GM11168 (cell line): ENCODE measurements at regions not wholly inside any gene's neighbourhood (a gene's known extent, or its start where the extent isn't known, plus 50 kb on each side); places are given as distances from the start of the nearest gene placed in this dataset.

ENCODE experiments used
- in situ Hi-C: fragments of 300-500 bp; cut with MboI; formaldehyde crosslinking; loops from one replicate; pipeline ENCODE4 v1.12.0; 2022; ENCODE audit warnings: low sequenced_read_pairs; ENCODE audit not compliant: unreplicated experiment

DNA sequence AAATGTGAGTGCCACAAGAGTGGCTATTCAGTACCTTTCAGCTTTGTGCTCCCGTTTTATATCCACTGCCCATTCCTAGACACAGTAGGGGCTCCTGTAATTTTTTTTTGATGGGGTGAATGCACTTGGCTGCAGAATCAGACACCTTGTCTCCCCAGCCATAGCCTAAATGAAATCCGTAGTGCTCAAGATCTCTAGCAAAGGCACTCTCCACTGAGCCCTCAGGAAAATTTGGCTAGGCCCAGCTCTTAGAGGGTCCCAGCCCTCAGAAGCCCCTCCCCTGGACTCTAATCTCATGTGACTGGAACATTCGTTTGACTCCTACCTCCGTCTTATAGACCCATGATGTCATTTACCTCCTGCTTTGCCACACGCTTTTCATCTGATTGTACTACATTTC, 323.9 kb downstream of the SMAD2 start:
- in situ Hi-C loops, result no loop called here

DNA sequence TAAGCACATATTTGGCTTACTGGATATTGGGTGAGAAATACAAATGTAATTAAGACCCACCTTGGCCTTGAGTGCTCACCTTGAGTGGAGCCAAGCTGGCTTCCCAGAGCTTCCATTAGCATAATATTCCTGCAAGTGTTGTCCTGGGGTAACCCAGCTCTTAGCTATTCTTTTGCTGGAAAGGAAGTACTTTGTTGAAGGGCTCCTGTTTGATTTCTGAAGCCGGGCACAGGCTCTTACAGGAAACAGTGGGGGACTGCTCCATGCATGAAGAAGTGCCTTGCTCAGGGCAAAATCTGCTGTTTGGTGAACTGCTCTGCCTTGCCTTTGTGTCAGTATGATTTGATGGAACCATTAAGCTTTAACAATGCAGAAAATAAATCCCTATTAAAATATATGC, 325.4 kb downstream of the SMAD2 start:
- in situ Hi-C loops, result no loop called here

DNA sequence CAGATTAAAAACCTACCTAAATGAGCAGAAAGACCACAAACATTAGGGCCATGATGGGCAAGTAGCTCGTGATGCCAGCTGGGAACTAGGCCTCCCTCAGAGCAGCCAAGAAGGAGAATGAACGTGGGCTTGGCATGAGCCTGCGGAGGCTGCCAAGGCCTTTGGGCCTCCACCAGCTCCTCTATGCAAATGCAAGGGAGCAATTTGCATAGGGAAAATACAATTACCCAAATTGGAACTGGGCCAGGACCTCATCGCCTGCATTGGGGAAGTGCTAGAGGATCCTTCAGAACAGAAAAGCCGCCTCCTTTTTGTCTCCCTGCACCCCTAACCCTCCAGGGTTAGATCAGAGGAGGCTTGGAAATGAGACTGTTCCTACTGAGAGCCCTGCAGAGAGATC, 326.4 kb downstream of the SMAD2 start:
- in situ Hi-C loops, result no loop called here

DNA sequence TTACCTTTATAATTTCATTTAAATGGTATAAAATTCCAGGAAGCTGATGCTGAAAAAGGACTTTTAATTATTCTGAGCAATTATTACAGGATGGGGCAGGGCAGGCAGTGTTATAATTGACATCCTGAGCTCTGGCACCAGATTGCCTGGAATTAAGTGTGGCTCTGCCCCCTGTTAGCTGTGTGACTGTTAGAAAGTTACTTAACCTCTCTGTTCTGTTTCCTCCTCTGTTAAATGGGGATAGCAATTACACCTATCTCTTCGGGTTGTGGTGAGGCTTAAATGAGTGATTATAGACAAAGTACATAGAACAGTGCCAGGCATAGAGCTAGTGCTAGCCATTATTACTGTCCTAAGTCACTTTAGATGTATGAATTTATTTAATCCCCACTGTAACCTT, 327.3 kb downstream of the SMAD2 start:
- in situ Hi-C loops, result no loop called here

DNA sequence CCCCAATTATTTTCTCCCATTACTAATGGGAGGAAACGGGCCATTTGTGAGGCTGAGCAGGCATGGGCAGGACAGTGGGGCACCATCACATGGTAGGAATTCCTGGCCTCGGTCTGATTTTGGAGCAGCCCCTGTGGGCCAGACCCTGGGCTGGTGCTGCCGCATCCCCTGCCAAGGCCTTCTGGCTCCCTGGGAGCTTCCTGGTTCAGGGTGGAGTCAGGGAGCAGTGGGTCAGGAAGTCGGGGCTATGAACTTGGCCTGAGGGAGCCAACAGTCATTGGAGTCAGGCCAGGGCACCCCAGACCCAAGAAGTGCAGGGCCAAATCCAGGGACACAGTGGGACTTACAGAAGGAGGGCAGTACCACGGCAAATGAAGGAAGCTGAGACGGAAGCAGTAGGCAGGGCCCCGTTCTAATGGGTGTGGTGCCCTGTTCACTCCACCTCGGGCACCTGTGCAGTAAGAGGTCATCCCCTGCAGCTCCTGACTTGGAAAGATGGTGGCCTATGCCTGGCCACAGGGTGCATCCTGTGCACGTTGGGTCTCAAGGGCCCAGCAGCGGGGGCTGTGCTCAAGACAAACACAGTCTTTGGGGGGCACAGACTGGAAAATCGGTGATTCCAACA, 328.1 kb downstream of the SMAD2 start:
- in situ Hi-C loops, result no loop called here

DNA sequence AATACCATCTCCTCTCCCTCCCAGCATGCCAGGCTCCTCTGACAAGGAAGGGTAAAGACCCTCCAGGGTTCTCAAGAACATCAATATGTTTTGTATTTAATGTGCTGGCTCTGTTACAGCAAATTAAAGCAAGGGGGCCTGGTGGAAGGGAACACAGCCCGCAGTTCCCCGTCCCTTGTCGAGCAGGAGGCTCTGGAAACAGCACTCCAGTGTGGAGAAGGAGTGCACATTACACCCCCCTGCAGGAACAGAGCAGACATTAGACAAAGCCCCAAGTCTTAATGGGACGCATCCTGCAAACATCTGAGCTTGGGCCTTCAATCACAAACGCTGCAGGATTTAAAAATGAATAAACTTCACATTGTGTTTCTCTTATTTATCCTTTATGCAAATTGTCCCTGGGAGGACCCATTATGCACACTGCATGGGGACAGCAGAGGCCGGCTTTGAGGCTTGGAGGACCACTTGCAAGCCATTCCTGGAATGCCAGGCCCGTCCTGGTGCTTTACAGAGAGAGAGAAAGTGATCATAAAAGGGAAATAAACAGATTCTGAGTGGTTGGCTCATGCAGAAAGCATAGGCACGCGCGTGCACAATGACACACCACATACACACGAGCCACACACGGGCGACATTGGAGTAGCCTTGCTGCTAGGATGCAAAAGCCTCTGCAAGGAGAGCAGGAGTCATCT, 328.7 kb downstream of the SMAD2 start:
- in situ Hi-C loops, result no loop called here

DNA sequence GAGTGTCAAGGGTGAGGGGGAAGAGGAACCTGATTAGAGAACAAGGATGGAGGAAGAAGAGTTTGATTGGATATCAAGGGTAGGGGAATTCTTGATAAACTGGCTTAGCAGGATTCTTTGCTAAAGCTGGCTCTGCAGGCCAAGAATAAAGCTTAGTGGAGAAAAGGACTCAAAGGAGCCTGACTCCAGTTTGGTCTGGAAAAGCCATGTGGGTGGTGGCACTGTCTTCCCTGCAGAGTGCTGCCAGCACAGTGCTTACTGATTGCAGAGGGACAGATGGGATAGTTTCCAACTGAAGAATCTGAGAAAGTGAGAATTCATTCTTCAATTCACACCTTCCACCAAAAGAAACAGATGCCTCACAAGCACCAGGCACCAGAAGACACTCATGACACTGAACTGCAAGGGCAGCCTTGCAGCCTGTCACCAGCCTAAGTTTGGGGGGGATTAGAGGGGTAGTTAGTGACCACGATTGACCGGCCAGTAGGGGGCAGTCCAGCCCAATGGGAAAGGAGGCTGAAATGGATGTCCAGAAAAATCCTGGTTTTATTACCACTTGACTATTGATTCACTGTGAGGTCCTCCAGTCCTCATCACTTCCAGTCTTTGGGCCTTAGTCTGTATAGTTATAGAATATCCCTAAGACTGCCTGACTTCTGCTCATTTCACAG, 334.5 kb downstream of the SMAD2 start:
- in situ Hi-C loops, result loop anchor here (5.0 kb wide), 1 partner anchor 151 kb away; no protein-coding TSS in a partner anchor

DNA sequence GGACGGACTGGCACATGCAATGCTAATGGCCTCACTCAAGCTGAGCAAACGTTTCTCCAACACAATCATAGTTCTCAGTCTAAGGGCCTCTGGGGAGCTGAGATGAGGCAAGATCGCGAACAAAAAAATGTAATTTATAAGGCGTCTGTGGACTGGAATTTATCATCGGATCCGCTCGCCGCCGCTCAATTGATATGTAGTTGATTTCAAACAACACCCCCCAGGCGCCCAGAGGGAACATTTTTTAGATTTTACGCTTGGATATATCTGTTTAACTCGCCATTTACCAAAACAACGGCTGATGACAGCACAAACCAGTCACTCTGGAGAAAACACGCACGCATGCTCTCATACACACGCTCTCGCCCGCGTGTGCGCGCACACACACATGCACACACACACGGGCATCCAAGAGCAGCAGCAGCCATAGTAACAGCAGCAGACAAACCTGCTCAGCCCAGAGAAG, 335.8 kb downstream of the SMAD2 start:
- in situ Hi-C loops, result loop anchor here (5.0 kb wide), 1 partner anchor 153 kb away; no protein-coding TSS in a partner anchor

DNA sequence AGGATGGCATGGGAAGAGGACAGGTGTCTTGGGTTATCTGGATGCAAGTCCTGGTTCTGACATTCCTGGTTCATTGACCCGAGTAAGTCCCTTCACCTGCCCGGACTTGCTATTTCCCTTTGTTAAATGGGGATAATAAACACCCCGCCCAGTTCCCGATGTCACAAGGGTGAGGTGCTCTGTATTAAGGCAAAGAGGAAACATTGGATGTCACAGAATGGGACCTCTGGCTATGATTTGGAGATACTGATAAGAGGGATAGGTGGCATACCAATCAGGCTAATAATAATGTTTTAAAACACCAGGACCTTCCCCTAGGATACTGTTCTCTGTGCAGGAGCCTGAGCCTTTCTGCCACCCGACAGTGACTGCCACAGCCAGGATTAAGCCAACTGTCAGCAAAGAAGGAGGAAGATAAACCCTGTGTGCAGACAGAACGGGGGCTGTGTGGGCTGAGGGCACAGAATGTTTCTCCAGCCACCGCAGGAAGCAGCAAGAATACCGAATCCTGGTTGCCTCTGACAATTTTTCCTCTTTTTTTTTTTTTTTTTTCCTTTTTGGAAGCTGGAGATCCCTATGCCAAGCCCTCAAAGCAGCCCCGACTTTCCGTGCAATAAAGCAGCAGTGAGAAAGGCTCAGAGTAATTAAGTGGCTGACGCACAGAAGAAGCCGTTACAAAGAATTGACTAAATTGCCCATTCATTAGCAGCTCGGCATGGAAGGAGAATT, 336.6 kb downstream of the SMAD2 start:
- in situ Hi-C loops, result no loop called here

DNA sequence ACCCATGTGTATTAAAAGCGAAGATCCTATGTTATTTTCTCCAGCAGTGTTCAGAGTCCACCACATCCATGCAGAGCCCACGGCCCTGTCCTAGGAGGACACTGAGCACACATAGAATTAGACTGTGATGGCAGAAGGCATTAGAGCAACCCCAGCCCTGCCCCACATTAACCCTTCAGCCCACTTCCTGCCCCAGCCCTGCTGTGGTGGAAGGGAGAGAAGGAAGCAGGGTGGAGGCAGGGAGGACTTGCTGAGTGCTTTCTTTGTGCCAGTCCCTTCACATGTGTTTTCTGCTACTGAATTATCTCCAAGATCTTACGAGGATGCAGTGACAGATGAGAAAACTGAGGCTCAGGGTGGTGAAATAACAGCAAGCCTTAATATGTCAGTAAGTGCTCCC, 339.0 kb downstream of the SMAD2 start:
- in situ Hi-C loops, result no loop called here

DNA sequence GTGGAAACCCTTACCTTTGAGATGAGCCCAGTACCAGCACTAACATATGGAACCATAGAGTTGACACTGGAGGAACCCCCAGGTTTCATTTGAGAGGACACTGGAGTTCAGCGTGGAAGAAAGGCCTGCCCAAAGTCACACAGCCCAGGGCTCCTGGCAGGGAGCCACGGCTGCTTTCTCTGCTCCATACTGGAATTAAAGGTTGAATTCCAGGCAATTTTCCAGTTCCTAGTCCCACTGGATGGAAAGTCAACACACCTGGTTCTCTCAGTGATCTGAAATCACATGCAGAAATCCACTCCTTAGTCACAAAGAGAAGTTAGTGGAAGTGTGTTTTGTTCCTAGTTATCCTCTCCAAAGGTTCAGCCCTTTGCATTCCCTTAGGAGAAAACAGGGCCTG, 336.1 kb upstream of the SKOR2 start:
- in situ Hi-C loops, result no loop called here

DNA sequence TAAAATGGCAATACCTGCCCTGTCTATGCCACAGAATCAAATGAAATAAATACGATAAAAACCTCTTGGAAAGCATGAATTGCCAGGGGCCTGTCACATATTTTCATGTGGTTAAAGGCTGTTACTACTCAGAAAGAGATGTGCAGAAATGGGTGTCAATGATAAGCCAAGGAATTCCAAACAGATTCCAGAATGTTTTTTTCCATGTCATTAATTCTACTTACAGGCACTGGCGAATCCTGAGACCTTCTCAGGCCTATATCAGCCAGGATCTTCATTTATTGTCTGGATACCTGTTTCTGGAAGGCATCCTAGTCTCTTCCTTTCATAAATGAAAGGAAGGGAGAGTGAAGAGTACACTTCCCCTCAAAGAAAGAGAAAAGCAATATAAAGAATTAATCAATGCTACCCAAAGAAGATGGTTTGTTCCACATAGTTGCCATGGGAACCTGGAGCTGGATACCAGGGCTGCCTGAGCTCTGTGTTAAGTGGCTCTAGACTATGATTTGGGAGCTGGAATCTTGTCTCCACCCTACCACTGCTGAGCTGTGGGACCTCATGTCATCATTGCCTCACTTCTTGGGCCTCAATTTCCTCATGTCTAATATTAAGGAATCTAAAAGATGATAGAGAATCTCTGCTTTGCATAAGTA, 335.1 kb upstream of the SKOR2 start:
- in situ Hi-C loops, result no loop called here

DNA sequence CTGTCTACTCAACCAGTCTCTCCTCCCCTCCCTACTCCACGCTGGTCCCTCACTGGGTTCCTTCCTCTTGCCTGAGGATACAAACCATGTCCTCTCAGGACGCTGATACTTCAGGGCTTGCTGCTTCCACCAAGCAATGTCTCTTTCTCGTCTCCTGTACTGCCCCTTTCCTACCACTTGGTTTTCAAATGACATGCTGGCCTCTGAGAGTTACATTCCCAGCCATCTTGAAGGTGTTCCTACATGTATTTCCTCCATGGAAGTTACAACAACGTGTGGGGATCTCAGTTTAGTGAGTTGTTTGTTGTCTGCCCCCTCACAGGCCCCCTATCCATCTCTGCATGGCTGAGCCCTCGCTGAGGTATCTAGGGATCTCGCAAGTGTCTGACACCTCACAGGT, 334.5 kb upstream of the SKOR2 start:
- in situ Hi-C loops, result no loop called here

DNA sequence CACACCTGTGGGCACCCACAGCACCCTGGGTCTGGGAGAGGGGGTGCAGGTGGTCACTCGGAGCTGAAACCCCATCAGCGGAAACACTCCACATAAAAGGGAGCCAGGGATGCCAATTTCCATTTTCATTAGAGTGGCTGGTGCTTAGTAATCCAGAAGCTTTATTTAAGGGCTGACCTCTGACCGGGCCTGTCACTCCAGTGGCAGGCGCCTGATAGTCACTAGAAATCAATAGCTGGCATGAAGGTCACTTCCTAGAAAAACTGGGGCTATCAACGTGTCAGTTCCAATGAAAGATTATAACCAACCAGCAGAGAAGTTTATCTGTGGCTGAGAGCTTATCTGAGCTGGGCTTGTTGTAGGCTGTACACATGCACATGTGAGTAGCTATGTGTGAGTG, 333.7 kb upstream of the SKOR2 start:
- in situ Hi-C loops, result no loop called here

DNA sequence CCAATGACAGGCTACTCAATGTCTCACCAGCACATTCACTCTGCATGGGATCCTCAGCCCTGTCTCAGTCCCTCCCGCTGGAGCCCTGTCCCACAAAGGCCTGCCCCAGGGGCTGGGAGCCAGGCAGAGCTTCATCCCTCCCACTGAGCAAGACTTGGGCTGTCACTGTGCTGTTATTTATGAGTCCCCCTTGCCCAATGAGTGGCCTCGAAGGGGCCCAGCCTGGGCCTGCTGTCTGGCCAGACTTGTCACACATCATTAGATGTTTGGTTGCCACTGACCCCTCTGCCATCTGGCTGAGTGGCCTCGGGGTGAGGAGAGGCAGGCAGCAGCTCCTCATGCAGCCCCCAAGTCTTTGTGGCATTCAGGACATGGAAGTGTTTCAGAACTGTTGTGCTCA, 330.6 kb upstream of the SKOR2 start:
- in situ Hi-C loops, result no loop called here

DNA sequence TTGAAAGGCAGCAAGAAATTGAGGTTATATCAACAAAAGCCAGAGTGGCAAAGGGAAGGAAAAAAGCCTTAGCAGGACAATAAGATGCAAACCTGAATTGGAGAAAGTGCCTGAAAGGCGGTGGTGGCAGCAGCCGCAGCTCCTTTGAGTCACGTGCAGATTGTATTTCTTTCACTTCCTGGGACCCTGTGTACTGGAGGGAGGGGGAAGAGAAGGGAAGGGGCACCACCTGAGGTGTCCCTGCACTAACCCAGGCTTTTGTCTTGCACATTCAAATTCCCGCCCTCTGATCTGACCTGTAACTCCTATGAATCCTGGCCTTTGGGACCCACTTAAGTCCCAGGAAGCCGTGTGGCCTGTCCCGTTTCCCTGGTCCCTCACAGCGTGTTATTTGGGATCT, 326.1 kb upstream of the SKOR2 start:
- in situ Hi-C loops, result no loop called here

DNA sequence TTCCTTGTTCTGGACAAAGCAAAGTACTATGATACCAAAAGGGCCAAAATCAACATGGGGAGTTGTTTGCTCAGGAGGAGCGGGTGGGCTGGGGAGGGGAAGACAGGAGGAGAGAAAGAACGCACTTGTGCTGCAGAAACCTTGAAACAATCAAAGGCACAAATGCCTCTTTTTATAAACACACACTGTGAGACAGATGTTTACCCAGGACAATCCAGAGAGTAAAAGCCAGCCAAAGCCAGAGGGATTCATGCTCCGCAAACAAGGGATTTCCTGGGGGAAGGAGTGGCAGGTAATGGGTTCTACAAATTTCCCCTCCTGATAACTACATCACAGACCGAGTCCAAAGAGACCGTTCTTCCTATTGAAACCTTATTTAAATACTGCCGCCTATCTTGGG, 323.5 kb upstream of the SKOR2 start:
- in situ Hi-C loops, result no loop called here

DNA sequence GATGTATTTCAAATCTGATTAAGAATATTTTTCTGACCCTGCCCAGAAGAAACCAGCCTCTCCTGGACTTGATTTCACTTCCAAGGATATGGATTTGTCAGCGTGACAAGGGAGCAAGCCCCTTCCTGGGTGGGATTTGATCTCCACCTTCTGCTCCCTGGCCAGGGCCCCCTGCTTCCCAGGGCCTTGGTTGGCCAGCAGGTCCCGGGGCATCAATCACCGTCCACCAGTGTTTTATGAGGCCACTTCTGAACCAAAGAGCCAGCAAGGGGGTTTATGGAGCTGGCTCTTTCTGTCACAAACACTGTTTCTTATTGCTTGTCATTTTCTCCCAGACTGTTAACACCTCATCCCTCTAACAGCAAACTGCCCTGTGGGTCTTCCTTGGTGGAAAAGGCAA, 320.5 kb upstream of the SKOR2 start:
- in situ Hi-C loops, result no loop called here

DNA sequence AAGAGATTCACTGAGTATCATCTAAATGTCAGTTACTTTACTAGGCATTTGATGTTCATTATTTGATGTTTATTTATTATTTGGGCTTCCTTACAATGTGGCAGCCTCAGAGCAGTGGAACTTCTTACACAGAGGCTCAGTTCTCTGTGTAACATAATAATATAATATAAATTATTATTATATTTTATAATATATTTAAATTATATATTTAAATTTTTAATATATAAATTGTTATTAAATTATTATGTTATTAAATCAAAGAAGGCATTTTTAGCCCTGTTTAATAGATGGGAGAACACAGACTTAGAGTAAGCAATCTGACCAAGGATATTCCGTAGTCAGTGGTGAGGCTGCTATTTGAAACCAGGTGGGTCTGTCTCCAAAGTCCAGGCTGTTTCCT, 315.3 kb upstream of the SKOR2 start:
- in situ Hi-C loops, result no loop called here
